HG03575 (cell line): ENCODE measurements at regions not wholly inside any gene's neighbourhood (a gene's known extent, or its start where the extent isn't known, plus 50 kb on each side); places are given as distances from the start of the nearest gene placed in this dataset.
"Not testable (repeated sequence)": the region's sequence is repeated elsewhere in the genome, so short reads cannot be mapped to it uniquely, and the experiment has no call there.

Experiments
- ATAC-seq: cut with Tn5 transposase; IDR thresholded peaks from one replicate; pipeline ENCODE4 v1.9.1; 2021; ENCODE audit not compliant: unreplicated experiment, insufficient number of reproducible peaks, low FRiP score; ENCODE audit errors: extremely low read depth

DNA sequence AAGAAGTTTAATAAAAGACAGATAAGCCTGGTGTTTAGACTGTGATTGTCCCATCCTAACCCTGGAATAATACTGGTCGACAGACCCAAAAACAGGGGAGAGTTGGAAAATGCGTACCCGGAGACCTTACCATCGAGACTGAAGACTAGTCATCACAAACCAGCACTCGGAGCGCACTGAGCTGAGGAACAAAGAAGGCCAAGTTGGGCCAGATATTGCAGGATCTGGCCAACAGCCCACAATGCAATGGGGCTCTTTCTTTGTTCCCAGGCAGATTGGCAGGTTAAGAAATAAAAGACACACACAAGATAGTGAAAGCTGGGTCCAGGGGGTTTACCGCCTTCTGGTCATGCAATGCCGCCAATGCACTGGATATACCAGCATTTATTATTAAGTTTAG, 188.7 kb upstream of the RAI14 start:
- ATAC-seq, result no peak

- ATAC-seq, result not testable (repeated sequence)
Measured at GRCh38 chr5:34467984-34468383, 188.1 kb upstream of the RAI14 start.

DNA sequence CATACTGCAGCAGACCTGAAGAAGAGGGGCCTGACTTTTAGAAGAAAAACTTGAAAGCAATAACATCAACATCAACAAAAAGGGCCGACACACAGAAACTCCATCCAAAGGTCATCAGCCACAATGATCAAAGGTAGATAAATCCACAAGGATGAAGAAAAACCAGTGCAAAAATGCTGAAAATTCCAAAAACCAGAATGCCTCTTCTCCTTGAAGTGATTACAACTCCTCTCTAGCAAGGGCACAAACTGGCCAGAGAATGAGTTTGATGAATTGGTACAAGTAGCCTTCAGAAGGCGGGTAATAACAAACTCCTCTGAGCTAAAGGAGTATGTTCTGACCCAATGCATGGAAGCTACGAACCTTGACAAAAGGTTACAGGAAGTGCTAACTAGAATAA, 186.2 kb upstream of the RAI14 start:
- no peak for ATAC-seq

DNA sequence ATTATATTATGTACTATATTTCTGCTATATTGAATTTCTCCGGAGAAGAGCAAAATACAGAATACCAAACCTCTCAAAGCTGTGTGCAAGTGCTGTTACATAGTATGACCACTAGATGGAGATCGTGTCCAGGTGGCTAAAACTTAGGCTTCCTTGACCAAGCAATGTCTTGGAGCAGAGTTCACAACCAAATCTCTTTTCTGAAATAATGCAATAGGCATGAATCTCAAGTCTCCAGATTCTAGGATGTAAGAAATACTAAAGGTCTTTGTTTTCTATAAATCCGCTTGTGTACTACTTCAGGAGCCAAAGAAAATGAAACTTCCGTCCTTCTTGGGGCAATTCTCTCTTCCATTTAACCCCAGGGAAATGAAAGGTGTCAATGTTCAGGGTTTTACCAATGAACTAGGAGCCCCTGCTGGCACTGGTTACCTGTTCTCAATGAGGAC, 181.5 kb upstream of the RAI14 start:
- ATAC-seq, result no peak

DNA sequence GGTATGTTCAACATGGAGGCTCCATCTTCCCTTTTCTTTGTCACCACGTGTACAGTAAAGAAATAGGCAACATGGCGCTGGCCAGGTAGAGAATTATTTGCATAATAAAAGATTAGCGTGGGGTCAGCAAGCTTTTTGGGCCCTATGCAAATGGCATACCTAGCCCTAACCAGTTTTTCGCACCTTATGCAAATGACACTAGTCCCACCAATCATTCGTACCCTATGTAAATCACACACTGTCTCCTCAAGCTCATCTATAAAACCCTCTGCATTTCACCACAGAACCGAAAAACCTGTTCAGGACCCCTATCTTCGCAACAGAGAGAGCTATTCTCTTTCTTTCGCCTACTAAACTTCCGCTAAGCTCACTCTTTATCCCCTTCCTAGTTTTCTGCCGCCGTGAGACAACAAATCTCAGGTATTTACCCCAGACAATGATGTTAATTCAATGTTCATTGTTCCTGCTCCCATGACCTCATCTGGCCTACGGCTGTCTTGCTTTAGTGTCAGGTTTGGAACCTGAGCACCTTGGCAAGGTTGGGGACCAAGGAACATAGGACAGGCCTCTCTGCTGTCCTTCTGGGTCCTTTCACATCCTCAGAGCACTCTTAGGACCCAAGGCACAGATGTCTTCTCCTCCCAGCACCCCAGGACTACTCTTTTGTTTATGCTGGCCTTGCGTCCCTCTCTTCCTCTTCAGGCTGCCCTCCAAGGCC, 180.7 kb upstream of the RAI14 start:
- no peak for ATAC-seq

DNA sequence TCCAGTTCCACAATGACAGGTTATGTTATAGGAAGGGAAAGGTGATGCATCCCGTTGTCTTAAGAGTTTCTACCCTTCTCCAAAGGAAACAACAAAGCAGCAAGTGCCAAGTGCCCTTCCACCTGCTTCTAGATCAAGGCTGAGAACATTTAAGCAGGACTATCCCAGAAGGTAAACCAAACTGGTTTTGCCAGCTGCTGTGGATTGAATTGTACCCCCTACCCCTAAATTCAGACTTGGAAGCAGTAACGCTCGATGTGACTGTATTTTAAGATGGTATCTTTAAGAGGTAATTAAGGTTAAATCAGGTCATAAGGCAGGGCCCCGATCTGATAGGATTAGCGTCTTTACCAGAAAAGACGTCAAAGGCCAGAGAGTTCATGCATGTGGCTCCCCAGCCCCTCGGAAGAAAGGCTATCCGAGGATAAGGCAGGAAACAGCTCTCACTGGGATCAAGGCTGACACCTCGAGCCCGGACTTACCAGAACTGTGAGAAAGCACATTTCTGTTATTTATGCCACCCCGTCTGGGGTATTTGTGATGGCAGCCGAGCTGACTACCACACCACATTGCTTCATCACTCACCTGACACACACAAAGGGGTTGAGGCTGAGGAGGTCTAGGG, 179.1 kb upstream of the RAI14 start:
- no peak for ATAC-seq

DNA sequence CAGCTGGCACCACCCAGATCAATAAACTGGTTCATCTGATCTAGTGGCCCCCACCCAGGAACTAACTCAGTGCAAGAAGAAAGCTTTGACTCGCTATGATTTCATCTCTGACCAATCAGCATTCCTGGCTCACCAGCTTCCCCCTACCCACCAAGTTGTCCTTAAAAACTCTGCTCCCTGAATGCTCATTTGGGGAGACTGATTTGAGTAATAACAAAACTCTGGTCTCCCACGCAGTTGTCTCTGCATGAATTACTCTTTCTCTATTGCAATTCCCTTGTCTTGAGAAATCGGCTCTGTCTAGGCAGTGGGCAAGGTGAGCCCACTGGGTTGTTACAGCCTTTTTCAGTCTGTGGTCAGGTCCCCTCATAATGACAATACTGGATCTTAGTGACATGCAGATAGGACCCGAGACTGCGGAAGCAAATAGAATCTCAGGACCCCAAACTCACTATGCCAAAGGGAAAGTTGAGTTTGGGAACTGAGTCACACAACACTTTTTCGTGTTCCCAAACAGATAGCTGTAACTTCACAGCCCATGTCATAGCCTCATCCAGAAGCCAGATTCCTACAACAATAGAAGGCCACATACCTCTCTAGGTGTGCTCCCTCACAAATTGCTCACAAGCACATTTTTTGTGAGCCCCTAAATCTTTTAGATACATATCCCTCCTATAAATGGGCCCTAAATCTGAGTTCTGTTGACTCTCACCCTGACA, 175.2 kb upstream of the RAI14 start:
- no peak for ATAC-seq

GRCh38 chr5:34483442-34484033, 172.6 kb upstream of the RAI14 start:
- ATAC-seq, result no peak

DNA sequence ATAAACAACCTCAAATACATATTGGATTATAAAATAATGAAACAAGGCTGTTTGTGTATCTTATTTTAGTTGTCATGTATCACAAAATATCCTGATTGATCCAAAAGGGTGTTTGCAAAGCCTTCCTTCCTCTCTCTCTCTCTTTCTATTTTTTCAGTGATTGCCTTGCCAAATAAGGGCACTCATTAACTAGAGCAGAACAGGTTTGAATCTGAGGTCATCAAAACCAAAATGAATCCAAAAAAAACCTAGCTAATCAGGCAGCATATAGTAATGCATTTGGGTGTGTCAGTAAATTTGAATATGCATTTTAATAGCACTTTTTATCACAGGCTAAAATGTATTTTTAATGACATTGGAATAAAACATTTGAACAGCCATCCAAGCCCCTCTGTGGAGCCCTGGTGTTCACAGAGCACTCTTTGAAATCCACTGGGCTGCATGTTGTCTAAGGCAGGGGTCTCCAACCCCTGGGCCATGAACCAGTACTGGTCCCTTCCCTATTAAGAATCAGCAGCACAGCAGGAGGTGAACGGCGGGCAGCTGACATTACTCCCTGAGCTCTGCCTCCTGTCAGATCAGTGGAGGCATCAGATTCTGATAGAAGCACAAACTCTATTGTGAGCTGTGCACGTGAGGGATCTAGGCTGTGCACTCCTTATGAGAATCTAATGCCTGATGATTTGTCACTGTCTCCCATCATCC, 171.8 kb upstream of the RAI14 start:
- no peak for ATAC-seq

DNA sequence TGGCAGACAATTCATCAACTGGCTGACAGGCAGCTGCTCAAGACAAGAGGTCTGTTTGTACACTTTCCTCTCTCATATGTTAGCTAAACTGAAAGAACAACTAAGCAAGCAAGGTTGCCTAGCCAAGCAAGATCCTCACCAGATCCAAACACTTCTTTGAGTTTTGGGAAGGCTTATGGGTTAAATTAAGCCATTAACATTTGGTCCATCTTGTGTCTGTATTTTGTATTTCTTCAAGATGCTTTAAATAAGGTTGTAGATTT, 170.4 kb upstream of the RAI14 start:
- ATAC-seq, result no peak

GRCh38 chr5:34486160-34486848, 169.8 kb upstream of the RAI14 start:
- no peak for ATAC-seq

- no peak for ATAC-seq
Measured at GRCh38 chr5:34486849-34487158, 169.3 kb upstream of the RAI14 start.

DNA sequence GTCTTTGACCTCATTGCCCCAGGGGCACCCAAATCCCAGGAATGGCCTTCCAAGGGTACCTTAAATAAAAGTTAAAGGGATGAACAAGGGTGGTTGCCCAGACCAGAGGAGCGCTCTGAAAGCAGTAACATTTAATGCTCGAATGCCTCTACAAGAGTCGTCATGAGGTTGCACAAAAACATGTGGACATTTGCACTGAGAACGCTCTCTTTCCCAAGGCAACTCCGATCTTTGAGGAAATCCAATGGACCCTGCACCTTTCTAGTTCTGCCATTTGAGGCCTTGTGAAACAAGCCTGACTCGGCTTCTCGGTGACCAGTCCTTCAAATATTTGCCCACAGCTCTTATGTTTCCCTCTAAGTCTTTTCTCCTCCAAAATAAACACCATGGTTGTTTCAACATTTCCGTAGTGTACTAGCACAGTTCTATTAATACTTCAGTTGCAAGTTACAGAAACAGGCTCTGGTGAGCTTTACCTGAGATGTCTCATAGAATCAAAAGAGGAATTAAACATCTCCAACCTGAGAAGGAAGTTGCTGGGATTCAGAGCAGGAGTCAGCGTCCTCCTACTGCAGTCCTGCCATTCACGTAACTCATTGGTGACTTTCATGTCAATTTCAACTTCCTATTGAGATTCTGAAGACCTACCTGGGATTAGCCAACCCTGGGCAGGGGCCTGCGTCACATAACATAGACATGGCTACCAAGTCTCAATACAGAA, 168.8 kb upstream of the RAI14 start:
- ATAC-seq, result no peak

- ATAC-seq, result no peak
Measured at GRCh38 chr5:34487956-34488355, 168.2 kb upstream of the RAI14 start.

GRCh38 chr5:34488984-34489383, 167.1 kb upstream of the RAI14 start:
- no peak for ATAC-seq

- no peak for ATAC-seq
Measured at GRCh38 chr5:34490506-34491250, 165.4 kb upstream of the RAI14 start.

DNA sequence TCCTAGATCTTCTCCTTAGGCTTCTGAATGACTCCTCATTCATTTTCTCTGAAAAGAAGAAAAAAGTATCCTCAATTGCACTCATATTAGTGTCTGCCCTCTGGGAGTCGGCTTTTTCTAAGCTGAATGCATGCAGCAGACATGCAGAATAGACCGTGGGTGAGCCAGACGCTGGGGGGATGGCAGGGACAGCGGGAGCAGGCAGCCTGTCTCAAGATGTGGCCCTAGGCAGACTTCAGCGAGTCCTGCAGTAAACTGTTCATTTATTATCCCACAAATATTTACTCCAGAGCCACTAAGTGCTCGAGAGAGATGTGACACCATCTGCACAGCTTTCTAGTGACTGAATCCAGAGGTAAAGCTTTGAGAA, 164.9 kb upstream of the RAI14 start:
- no peak for ATAC-seq
